Left ventricle myocardium superior (tissue), 1 donor: ENCODE measurements at regions not wholly inside any gene's neighbourhood (a gene's known extent, or its start where the extent isn't known, plus 50 kb on each side); places are given as distances from the start of the nearest gene placed in this dataset.
"Not testable (repeated sequence)": the region's sequence is repeated elsewhere in the genome, so short reads cannot be mapped to it uniquely, and the experiment has no call there.

Experiments
- ATAC-seq: fragments of 200-7000 bp; cut with Tn5 transposase; one replicate; pipeline ENCODE4 v1.9.1; 2020; ENCODE audit warnings: mild to moderate bottlenecking, moderate library complexity
- DNase-seq: peaks from one replicate; pipeline ENCODE4 v3.0.0-alpha.2; 2020
- intact Hi-C: fragments of 100-400 bp; cut with micrococcal nuclease; formaldehyde crosslinking; loops from one replicate; pipeline ENCODE4 v1.11.0; 2022
- donor health status: DM: no; HTN: yes; CAD: no; lungs with severe emphysema.

DNA sequence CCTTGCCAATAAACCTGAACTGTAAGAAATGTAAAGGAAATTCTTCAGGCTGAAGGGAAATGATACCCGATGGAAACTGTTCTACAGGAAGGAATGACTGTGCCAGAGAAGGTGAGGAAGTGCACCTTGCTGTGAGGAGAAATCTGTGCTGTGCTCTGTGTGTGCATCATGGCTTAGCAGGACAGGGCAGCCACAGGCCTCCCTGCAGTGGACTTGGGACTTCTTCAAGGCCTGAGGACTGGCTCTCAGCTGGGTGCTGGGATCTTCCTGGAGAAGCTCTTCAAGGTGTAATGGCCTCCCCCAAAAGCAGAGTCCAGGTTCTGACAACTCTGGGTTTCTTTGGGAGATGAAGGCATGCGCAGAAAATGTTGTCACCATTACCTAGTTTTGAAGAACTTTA, 145.1 kb downstream of the UQCRFS1 start:
- ATAC-seq (no peak), DNase-seq (no peak)
- intact Hi-C loops: no loop called here

DNA sequence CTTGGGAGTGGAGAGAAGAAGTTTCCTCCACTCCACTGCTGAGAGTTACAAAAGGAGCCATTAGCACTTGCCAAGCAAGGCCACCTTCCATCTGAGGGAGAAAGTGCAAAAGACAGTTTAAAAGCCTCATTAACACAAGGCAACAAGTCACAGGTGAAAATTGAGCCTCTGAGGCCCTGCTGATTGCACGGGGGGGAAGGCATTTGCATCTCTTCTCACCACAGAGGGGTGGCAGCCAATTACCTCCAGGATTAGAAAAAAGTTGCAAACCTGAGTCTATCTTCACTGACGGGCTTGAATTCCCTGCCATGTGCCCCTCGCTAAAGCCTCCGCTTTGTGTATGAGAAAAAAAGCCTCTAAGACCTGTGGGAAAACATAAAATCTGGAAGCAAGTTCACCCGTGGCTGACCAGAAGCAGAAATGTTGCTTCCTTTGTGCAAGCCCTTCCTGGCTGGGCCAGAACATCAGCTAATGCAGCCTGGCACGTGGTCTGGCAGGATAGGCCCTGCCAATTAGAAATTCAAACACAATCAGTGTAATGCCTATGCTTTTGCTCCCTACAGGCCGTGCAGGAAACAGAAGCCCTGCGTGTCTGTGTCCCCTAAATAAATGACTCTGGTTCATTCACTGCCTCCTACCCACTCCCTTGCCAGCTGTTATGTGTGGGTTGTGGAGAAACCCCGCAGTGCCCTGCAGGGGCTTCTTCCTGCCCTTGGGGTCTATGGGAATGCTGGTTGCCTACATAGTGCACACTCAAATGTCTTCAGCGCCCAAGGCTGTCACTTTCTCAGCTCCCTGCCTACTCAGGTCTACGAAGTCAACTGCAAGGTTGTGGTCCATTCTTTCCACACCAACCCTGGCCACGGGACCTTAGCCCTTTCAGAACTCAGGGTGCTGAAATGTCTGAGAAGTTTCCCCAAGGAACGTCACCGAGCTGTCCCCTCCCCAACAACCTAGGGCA, 150.2 kb downstream of the UQCRFS1 start:
- ATAC-seq: no peak
- intact Hi-C loops: no loop called here
- no peak for DNase-seq

DNA sequence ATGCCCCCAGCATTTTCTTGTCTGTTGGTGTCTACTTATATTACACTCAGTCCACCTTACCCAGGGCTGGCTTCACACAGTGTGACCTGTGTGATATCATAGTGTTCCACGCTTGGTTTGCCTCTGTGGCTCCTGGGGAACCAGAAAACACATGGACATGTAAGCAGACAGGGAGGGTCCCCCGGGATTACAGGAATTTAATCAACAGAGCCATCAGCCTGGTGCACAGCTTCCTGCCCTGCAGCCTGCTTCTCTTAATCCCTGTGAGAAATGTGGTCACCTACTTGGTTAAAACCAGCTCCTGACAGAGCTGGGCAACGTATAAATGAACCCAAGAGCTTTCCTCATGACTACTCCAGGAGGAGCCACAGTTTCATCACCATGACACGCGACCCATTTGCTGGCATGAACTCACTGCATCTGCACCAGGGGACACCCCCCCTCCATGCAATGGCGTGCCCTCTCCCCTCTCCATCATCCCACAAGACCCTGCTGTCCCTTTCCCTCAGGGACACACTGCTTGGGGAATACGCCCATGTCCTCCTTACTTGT, 152.1 kb downstream of the UQCRFS1 start:
- intact Hi-C loops: no loop called here
- ATAC-seq (no peak), DNase-seq (no peak)

DNA sequence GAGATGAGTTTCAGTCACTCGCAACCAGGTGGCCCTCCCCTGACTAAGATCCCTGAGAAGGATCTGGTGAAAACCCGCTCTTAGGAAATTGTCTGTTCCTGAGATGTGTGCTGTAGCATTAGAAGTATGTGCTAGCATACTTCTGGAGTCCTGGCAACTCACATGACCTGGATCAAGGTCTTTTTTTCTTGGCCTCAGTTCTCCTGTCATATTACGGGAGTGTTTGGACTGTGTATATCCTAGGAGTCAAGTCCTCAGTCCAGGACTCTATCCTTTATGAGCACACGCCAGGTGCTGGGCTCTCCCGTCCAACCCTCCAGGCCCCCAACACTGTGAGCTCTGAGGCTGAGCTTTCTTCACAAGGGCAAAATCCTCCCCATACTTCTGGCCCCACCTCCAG, 156.4 kb downstream of the UQCRFS1 start:
- DNase-seq (no peak), ATAC-seq (peak; percentile 38)
- intact Hi-C loops: no loop called here

DNA sequence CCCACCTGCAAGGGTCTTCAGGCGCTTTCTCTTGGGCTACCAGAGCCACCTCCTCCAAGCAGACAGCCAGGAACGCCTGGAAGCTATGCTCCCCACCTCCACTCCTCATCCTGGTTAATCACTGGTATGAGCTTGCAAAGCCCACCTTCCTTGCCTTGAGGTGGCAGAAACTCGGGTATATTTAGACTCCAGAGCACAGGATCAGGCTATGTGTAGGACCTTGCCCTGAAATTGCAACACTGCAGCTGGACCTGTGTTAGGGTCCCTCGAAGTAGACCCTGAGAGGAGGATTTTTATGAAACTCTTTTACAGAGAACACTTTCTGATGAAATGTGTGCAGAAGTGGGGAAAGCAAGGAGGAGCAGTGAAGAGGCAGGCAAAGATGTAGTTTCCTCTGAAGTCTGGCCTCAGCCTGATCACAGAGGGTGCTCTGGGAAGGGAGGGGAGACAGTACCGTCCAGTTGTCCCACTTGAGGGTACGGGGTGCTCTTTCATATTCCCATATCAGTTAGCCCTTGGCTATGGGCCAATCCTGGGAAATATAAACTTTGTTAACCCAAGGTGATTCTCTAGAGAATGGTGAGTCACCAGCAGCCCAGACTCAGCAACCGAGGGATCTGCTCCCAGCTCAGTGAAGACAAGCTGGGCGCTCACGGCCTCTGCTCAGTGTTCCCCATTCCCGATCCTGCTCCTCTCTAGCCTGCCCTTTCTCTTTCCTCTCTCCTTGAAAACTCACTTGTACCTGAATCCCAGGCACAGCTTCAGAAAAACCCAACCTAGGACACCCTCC, 157.9 kb downstream of the UQCRFS1 start:
- DNase-seq: no peak
- intact Hi-C loops: no loop called here
- no peak for ATAC-seq

DNA sequence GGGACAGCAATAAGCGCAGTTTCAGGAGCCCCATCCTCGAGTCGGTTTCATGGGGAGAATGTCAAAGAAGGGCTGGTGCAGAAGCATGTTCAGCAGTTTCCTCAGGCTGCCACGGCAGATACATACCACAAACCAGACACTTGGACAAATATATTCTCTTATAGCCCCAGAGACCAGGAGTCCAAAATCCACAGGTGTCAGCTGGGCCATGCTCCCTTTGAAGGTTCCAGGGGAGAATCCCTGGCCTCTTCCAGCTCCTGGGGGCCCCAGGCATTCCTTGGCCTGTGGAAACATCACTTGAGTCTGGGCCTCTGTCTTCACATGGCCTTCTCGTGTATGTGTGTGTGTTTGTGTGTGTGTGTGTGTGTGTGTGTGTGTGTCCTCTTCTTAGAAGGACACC, 164.1 kb downstream of the UQCRFS1 start:
- DNase-seq (no peak), ATAC-seq (no peak)
- intact Hi-C loops: no loop called here

DNA sequence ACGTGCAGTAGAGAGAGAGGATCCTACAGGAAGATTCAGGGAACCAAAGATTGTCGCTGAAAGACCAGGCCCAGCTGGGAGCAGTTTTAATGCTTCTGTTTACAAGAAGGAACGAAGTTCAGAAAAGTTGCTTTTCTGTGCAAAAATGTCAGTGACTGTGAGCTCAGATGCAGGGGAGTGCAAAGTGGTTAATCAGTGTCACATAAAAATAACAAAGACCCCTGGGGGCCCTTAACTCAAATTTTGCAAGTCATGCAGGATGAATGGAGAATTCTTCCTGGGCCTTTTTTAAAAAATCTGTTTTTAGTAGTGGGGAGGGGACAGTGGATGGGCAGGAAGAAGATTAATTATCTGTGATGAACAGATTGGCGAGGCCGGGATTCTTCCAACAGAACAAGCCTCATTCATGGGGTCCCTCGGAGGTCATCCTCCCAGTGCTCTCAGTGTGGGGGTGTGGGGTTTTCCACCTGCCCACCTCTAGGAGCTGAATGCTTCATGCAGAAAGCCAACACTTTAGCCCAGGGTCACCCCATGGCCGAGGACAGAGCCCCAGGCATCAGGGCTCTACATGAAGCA, 167.2 kb downstream of the UQCRFS1 start:
- ATAC-seq (no peak), DNase-seq (no peak)
- intact Hi-C loops: no loop called here

DNA sequence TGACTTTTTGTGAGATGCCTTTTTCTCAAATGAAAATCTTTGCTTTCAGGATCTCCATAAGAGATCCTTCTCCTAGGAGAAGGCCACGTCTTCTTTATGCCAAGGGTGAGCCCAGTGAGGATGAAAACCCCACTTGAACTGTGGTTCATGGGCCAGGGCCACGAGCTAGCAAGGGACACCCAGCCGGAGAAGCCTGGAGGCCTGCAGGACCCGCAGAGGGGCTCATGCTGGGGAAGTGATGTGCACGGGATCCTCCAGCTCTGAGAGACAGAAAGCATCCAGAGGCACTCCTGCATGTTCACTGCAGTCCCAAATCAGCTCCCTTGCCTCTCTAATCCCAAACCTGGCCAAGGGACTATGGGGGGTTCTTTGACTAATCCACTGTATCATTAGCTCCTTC, 168.9 kb downstream of the UQCRFS1 start:
- ATAC-seq (no peak), DNase-seq (no peak)
- intact Hi-C loops: no loop called here

DNA sequence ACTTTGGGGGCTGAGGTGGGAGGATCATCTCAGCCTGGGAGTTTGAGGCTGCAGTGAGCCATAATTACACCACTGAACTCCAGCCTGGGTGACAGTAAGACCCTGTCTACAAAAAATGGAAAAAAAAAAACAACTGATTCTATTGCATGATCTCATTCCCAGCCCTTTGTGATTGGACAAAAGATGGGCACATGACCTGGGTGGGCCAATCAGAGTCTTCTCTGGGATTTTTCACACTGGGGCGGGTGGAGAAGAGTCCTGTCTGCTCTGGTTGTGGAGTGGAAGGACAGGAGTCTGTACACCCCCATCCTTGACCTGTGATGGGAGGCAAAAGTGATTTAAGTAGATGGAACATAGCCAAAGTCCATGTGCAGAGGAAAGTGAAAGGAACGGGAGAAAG, 170.5 kb downstream of the UQCRFS1 start:
- ATAC-seq: no peak
- intact Hi-C loops: no loop called here
- DNase-seq: no peak

DNA sequence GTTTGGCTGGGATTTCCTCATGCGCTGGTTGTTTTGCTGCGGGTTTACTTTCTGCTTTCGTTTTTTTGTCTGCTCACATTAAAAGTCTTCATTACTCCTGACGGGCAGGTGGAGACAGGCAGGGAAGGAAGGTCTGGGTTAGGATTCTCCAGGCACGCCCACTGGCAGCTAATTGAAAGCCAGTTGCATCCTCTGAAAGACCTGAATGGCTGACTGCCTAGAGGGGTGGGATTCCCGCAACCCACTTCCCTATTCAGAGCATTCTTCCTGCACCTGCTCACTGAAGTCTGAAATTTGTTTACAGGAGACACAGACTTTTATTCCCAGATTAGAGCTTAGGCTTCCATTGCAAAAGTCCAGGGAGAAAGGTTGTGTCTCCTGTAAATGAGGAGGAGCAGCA, 172.0 kb downstream of the UQCRFS1 start:
- intact Hi-C loops: no loop called here
- ATAC-seq (no peak), DNase-seq (no peak)

DNA sequence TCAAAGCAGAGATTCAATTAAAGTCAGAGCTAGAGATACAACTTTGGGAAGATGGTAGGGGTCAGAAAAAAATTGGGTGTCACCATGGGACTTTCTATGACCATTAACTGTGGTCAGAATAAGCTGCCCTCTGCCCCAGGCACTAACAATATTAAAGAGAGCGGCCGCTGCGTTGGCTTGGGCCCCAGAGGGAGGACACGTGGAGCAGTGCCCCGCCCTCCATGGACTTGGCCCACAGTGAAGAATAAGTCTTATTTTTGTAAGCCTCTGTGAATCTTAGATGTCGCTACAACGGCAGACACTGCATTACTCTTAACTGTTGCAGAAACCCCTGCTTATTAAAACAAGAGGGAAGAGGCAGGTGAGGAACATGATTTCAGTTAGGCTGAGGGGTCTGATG, 172.7 kb downstream of the UQCRFS1 start:
- DNase-seq: peak; percentile 34
- ATAC-seq: no peak
- intact Hi-C loops: no loop called here

DNA sequence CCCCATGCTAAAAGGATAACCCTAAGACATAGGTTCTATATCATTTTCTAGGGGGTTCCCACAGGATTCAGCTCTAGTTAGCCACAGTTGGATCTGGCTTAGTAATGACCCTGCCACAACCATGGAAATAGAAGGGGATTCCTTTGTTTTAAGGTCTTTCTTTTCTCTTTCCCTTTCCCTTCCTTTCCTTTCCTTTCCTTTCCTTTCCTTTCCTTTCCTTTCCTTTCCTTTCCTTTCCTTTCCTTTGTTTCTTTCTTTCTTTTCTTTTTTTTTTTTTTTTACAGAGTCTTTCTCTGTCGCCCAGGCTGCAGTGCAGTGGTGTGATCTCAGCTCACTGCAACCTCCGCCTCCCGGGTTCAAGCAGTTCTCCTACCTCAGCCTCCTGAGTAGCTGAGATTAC, 173.9 kb downstream of the UQCRFS1 start:
- DNase-seq, intact Hi-C loops, ATAC-seq: not testable (repeated sequence)

DNA sequence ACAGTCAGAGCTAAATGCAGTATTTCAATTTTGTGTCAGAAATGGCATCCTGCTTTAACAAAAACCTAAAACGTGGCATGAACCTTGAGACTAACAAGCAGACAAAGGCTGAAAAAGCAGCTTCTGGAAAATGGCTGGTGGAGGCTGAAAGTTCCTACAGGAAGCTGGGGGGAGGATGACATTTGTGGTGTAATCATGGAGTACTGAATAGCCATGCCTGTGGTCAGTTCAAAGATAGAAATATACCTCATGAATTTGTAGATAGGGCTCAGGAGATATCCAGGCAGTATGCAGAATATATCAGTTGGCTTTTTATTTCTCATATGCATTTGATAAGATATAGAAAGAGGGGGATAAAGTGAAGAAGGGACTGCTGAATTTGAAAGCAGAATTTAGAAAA, 181.7 kb downstream of the UQCRFS1 start:
- DNase-seq: no peak
- intact Hi-C loops: no loop called here
- no peak for ATAC-seq

DNA sequence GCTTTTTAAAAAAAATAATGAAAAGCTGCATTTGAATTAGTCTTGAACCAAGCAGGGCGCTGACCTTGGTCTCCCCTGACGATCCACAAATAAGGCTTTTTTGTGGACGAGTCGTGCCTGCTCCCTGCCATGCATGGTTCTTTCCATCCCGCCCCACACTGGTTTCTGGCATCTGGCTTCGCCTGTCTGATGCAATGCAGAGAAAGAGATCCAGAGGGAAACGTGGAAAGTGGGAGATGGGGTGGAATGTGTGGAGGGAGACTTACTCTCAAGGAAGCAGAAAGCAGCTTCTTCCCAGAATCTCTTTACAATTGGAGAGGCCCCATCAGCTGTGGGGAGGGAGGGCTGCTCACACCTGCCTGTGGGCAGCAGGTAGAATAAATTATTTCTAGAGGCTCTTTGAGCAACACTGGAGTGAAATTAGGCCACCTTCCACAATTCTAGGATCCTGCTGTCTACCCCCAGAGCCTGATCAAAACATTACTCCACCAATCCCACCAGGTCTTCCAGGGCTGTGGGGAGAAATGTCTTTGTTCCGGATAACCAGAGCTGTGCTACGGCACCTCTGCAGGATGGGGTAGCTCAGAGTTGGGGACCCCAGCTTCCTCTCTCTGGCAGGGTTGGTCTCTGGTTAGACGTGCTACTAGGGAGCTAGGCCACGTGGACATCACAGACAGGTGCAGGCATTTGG, 183.5 kb downstream of the UQCRFS1 start:
- DNase-seq (no peak), ATAC-seq (no peak)
- intact Hi-C loops: no loop called here

DNA sequence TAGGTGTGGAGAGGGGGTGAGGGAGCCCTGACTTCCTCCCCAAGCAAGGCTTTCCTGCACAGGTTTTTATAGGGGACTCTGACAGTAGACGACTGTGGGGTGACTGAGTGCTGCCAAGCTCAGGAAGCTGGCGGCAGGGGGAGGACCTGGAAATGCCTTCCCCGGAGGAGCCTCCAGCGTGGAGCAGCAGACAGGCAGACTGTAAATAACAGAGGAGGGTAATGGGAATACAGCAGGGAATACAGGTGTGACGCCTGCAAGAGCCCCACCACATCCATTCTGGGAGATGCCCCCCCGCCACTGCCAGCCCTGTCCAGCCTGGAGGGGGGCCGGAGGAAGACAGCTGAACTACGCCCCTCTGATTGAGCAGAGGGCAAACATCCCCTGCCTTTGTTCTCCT, 190.4 kb downstream of the UQCRFS1 start:
- ATAC-seq (no peak), DNase-seq (no peak)
- intact Hi-C loops: no loop called here

DNA sequence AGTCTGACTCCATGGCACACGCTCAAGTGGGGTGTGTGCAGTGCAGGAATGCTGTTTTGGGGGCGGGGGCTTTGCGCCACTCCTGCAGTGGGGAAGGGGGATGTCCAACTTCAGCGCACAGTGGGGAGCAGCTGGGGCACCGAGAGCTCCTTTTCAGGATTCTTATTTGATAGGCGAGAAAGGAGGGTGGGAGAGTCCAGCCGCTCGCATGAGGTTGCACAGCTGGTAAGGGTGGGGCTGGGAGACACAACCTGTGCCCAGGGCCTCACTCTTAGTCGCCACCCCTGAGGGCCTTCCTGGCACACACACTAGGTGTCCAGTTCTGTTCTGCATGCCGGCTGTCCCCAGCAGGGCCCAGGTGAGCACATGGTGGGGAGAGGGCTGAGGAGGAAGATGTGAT, 190.8 kb downstream of the UQCRFS1 start:
- ATAC-seq (no peak), DNase-seq (no peak)
- intact Hi-C loops: no loop called here

DNA sequence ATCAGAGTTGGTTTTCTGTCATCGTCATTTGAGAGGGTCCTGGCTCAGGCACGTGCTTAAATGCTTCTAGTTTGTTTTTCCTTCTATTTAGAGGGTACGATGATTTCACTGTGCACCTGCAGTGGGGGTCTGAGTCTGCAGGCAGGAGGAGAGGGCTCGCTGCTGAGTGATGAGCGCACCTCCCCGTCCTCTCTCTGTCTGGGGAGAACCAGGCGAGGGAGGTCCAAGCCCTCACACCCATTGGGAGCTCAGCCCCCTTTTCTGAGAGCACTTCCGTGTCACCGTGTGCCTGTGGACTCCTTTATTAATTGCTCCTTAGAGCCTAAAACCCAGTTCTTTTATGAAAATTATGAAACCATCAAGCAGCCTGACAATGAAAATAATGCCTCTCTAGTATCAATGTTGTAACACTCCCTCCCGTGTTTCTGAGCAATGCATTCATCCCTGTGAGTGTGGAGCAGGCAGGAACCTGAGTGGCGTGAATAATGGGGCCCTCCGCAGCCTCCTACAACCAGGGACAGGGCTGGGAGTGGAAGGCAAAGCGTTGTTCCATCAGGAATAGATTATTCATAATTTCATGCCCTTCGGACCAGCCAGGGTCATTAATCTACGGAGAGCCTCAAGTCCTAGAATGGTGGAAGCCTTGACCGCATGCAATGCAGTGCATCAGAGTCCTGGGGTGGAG, 191.6 kb downstream of the UQCRFS1 start:
- ATAC-seq (no peak), DNase-seq (no peak)
- intact Hi-C loops: no loop called here

DNA sequence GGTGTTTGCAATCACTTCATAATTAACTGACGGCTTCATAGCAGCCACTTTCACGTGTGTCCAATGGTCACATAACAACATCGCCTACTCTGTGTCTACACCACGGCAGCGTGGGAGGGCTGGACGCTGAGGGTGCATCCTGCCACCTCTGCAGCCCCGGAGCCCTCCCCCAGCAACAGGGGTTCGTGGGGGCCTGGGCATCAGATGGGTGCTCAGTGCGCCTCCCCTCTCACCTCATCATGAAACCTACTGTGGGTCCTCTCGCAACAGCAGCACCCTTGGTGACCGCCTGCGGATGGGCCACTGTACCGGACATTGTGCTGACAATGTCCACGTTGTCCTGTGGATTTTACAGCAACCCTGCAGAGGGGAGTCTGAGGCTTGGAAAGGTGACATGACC, 193.5 kb downstream of the UQCRFS1 start:
- ATAC-seq (no peak), DNase-seq (no peak)
- intact Hi-C loops: no loop called here

DNA sequence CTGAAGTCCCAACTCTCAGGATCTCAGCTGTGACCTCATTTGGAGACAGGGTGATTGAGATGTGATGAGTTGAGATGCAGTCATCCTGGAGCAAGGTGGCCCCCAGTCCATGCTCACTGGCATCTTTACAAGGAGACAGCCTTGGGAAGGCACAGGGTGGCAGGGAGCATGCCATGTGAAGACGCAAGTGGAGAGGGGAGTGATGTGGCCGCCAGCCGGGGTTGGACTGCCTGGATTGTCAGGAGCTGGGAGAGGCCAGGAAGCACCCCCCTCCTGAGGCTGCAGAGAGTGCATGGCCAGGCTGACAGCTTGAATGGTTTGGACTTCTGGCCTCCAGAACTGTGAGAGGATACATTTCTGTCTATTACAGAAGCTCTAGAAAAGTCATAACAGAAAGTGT, 194.4 kb downstream of the UQCRFS1 start:
- DNase-seq (no peak), ATAC-seq (no peak)
- intact Hi-C loops: no loop called here
